HL-60 (cell line): ENCODE measurements at regions not wholly inside any gene's neighbourhood (a gene's known extent, or its start where the extent isn't known, plus 50 kb on each side); places are given as distances from the start of the nearest gene placed in this dataset.

ENCODE experiments used
- DNase-seq, 2 experiments: peaks; one replicate each; pipeline ENCODE4 v3.0.0-alpha.2; 2010 to 2020; ENCODE audit warnings: low read depth in 1 of 2, low spot score in 1 of 2
- H3K27ac ChIP-seq: fragments of 250-450 bp; sonication (Bioruptor Pico); replicated peaks from 2 replicates; pipeline ENCODE4 v1.5.1; 2020; ENCODE audit warnings: mild to moderate bottlenecking, moderate library complexity
- H3K27me3 ChIP-seq: fragments of 250-450 bp; sonication (Bioruptor Pico); 2 replicates; pipeline ENCODE4 v1.5.1; 2021; ENCODE audit warnings: mild to moderate bottlenecking, moderate library complexity; ENCODE audit not compliant: insufficient read depth, poor library complexity, severe bottlenecking
- H3K4me3 ChIP-seq: replicated peaks from 2 replicates; pipeline ENCODE4 v1.5.1; 2011; ENCODE audit warnings: mild to moderate bottlenecking, control low read depth, low read length; ENCODE audit not compliant: insufficient read depth
- GABPA ChIP-seq: IDR thresholded peaks from 2 replicates; pipeline ENCODE4 v1.6.1; 2012; ENCODE audit warnings: low read depth
- POLR2AphosphoS5 ChIP-seq: IDR thresholded peaks from 2 replicates; pipeline ENCODE4 v1.6.1; 2012; ENCODE audit warnings: low read depth
- SPI1 ChIP-seq: IDR thresholded peaks from 2 replicates; pipeline ENCODE4 v1.6.1; 2012; ENCODE audit warnings: low read depth, mild to moderate bottlenecking, borderline replicate concordance
- TF ChIP-seq, protein P1 (sequence below): IDR thresholded peaks from one replicate; pipeline ENCODE4 v1.5.1; 2011; ENCODE audit warnings: low read length, control low read depth, inconsistent platforms; ENCODE audit not compliant: insufficient read depth
- TF ChIP-seq, protein P2 (sequence below): IDR thresholded peaks from 2 replicates; pipeline ENCODE4 v1.6.1; 2012; ENCODE audit warnings: low read depth; ENCODE audit not compliant: insufficient replicate concordance

DNA sequence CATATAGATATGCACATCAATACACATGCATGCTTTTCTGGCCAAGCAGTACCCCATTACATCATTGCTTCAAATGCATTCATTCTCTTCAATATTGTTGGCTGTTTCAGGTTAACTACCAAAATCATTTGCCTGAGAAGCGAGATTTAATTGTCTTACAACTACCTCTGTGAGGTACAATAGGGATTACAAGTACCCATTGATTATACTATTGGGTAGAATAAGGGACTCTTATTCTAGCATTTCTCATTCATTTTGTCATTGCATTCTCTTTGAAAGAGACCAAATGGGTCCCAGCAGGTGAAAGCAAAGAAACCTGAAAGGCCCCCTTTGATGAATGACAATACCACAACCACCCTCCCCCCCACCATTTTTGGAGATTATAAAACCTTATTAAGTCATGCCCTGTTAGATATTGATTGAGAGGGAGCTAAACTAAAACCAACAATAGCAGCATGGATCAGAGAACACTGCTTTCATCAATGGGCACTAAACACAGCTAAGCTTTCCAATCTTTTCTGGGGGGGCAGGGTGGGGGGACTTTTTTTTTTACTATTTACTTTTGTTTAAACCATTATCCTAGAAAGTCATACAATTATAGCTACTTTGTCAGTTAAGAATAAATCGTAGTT lies 375.0 kb upstream of the CCNH start:
- no peak for DNase-seq
- TF ChIP-seq, protein P1, sequence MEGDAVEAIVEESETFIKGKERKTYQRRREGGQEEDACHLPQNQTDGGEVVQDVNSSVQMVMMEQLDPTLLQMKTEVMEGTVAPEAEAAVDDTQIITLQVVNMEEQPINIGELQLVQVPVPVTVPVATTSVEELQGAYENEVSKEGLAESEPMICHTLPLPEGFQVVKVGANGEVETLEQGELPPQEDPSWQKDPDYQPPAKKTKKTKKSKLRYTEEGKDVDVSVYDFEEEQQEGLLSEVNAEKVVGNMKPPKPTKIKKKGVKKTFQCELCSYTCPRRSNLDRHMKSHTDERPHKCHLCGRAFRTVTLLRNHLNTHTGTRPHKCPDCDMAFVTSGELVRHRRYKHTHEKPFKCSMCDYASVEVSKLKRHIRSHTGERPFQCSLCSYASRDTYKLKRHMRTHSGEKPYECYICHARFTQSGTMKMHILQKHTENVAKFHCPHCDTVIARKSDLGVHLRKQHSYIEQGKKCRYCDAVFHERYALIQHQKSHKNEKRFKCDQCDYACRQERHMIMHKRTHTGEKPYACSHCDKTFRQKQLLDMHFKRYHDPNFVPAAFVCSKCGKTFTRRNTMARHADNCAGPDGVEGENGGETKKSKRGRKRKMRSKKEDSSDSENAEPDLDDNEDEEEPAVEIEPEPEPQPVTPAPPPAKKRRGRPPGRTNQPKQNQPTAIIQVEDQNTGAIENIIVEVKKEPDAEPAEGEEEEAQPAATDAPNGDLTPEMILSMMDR: no peak
- TF ChIP-seq GABPA: no peak
- no peak for TF ChIP-seq SPI1
- no peak for TF ChIP-seq POLR2AphosphoS5
- TF ChIP-seq, protein P2, sequence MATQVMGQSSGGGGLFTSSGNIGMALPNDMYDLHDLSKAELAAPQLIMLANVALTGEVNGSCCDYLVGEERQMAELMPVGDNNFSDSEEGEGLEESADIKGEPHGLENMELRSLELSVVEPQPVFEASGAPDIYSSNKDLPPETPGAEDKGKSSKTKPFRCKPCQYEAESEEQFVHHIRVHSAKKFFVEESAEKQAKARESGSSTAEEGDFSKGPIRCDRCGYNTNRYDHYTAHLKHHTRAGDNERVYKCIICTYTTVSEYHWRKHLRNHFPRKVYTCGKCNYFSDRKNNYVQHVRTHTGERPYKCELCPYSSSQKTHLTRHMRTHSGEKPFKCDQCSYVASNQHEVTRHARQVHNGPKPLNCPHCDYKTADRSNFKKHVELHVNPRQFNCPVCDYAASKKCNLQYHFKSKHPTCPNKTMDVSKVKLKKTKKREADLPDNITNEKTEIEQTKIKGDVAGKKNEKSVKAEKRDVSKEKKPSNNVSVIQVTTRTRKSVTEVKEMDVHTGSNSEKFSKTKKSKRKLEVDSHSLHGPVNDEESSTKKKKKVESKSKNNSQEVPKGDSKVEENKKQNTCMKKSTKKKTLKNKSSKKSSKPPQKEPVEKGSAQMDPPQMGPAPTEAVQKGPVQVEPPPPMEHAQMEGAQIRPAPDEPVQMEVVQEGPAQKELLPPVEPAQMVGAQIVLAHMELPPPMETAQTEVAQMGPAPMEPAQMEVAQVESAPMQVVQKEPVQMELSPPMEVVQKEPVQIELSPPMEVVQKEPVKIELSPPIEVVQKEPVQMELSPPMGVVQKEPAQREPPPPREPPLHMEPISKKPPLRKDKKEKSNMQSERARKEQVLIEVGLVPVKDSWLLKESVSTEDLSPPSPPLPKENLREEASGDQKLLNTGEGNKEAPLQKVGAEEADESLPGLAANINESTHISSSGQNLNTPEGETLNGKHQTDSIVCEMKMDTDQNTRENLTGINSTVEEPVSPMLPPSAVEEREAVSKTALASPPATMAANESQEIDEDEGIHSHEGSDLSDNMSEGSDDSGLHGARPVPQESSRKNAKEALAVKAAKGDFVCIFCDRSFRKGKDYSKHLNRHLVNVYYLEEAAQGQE: no peak
- H3K4me3 ChIP-seq: no peak overlapping the region
- no peaks in the 10 kb centered on the region for H3K27me3 ChIP-seq
- H3K27ac ChIP-seq: no peak overlapping the region

DNA sequence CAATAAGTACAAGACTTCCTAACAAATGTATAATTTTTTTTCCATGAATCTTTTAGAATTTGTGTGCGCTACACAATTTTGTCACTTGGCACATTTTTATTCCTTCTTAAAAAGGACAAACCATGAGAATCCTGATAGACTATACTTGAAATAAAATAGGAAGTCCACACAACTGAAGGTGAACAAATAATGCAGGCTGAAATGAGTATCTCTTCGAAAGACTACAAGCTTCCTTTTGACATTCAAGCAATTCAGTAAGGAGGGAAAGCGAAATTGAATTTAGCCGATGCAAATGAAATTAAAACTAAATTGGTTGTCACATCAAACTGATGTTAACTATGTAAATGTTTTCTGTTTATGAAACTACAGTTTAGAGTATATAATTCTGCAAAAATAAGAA lies 374.4 kb upstream of the CCNH start:
- TF ChIP-seq, protein P1: no peak
- TF ChIP-seq POLR2AphosphoS5: no peak
- Histone ChIP-seq H3K4me3 (no peak overlapping the region), H3K27me3 (no peaks in the 10 kb centered on the region), H3K27ac (no peak overlapping the region)
- DNase-seq: no peak

DNA sequence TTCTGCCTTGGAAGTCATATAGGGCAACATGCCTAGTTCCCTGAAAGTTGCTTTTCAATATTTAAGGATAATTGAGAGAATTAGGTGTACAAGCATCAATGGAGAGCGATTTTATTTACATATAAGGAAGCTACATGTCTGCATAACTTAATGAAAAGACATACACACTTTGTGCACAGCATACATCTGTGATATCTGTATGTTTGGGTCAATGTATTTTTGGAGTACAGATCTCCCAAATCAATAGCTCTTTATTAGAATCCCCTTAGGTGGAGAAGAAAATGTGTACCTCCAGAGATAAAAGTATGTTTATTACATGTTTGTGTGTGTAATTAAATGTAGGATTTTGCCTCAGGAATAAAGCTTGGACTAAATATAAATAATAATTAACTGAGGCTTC lies 373.7 kb upstream of the CCNH start:
- DNase-seq: no peak
- Histone ChIP-seq H3K27ac (no peak overlapping the region), H3K4me3 (no peak overlapping the region), H3K27me3 (no peaks in the 10 kb centered on the region)
- TF ChIP-seq POLR2AphosphoS5: no peak
- TF ChIP-seq, protein P1: no peak
- TF ChIP-seq GABPA: no peak
- TF ChIP-seq, protein P2: no peak
- TF ChIP-seq SPI1: no peak

GRCh38 chr5:87785554-87786335 lies 373.0 kb upstream of the CCNH start:
- Histone ChIP-seq H3K27ac (no peak overlapping the region), H3K27me3 (no peaks in the 10 kb centered on the region), H3K4me3 (no peak overlapping the region)
- TF ChIP-seq, protein P2: no peak
- TF ChIP-seq POLR2AphosphoS5: no peak
- TF ChIP-seq, protein P1: no peak
- no peak for TF ChIP-seq GABPA
- no peak for TF ChIP-seq SPI1
- no peak for DNase-seq
